ENCODE measurements at regions not wholly inside any gene's neighbourhood (a gene's known extent, or its start where the extent isn't known, plus 50 kb on each side); places are given as distances from the start of the nearest gene placed in this dataset.
A peak's percentile ranks its signal among the peaks of the same experiment; 100 is the strongest.

- no peaks in the 10 kb centered on the region for H3K36me3 ChIP-seq (ENCODE audit: control insufficient read depth in 1 of 2, insufficient read depth in 2 of 2, low read length in 1 of 2)
- no peak overlapping the region for H3K4me3 ChIP-seq (ENCODE audit: low read length in 2 of 2)
- DNase-seq, result no peak
- H3K27me3 ChIP-seq (ENCODE audit: control insufficient read depth in 1 of 2, insufficient read depth in 2 of 2, low read length in 1 of 2), result no peaks in the 10 kb centered on the region
- ATAC-seq (ENCODE audit: low FRiP score), result no peak
- 79 to 88% methylated on average over 4 of the region's 4 CpGs for WGBS, 2 donors
- H3K9me3 ChIP-seq (ENCODE audit: control insufficient read depth, low read length), result no peaks in the 10 kb centered on the region
- H3K27ac ChIP-seq (ENCODE audit: low read depth in 1 of 2, low read length in 2 of 2), result no peak overlapping the region
- intact Hi-C loops (cut with DNase I), result loop anchor here in 1 of 2 donors (5.0 kb wide), 1 partner anchor 41 kb away; no protein-coding TSS in a partner anchor
- peaks cover 5 to 6% of the 10 kb centered on the region in 2 donors for H3K4me1 ChIP-seq (ENCODE audit: control insufficient read depth in 1 of 2, insufficient read depth in 2 of 2, low read length in 2 of 2)
Observed at GRCh38 chr5:57695706-57696388, 213.2 kb upstream of the ACTBL2 start.

GRCh38 chr5:57695179-57695578 is 212.6 kb upstream of the ACTBL2 start:
- Histone ChIP-seq H3K27ac (ENCODE audit: low read depth in 1 of 2, low read length in 2 of 2) (peak overlapping the region in 1 of 2 donors; percentile 44), H3K36me3 (ENCODE audit: control insufficient read depth in 1 of 2, insufficient read depth in 2 of 2, low read length in 1 of 2) (no peaks in the 10 kb centered on the region), H3K4me1 (ENCODE audit: control insufficient read depth in 1 of 2, insufficient read depth in 2 of 2, low read length in 2 of 2) (peaks cover 5 to 6% of the 10 kb centered on the region in 2 donors), H3K27me3 (ENCODE audit: control insufficient read depth in 1 of 2, insufficient read depth in 2 of 2, low read length in 1 of 2) (no peaks in the 10 kb centered on the region), H3K9me3 (ENCODE audit: control insufficient read depth, low read length) (no peaks in the 10 kb centered on the region), H3K4me3 (ENCODE audit: low read length in 2 of 2) (no peak overlapping the region)
- intact Hi-C loops (cut with DNase I), result loop anchor here in 1 of 2 donors (5.0 kb wide), 1 partner anchor 42 kb away; no protein-coding TSS in a partner anchor
- WGBS, 2 donors, result 75 to 76% methylated on average over 5 of the region's 5 CpGs
- ATAC-seq (ENCODE audit: low FRiP score) (no peak), DNase-seq (no peak)

- no peaks in the 10 kb centered on the region for H3K36me3 ChIP-seq (ENCODE audit: control insufficient read depth in 1 of 2, insufficient read depth in 2 of 2, low read length in 1 of 2)
- ATAC-seq (ENCODE audit: low FRiP score) (no peak), DNase-seq (no peak)
- H3K4me3 ChIP-seq (ENCODE audit: low read length in 2 of 2), result no peak overlapping the region
- intact Hi-C loops (cut with DNase I), result no loop called here
- no peak overlapping the region for H3K27ac ChIP-seq (ENCODE audit: low read depth in 1 of 2, low read length in 2 of 2)
- no peaks in the 10 kb centered on the region for H3K9me3 ChIP-seq (ENCODE audit: control insufficient read depth, low read length)
- 60 to 69% methylated on average over 8 of the region's 8 CpGs for WGBS, 2 donors
- H3K4me1 ChIP-seq (ENCODE audit: control insufficient read depth in 1 of 2, insufficient read depth in 2 of 2, low read length in 2 of 2), result peaks cover 4 to 6% of the 10 kb centered on the region in 2 donors
- no peaks in the 10 kb centered on the region for H3K27me3 ChIP-seq (ENCODE audit: control insufficient read depth in 1 of 2, insufficient read depth in 2 of 2, low read length in 1 of 2)
Observed at GRCh38 chr5:57693488-57694305, 211.1 kb upstream of the ACTBL2 start.

- H3K9me3 ChIP-seq (ENCODE audit: control insufficient read depth, low read length), result no peaks in the 10 kb centered on the region
- peak overlapping the region; percentile 16 to 56 for H3K27ac ChIP-seq (ENCODE audit: low read depth in 1 of 2, low read length in 2 of 2)
- intact Hi-C loops (cut with DNase I), result no loop called here
- H3K36me3 ChIP-seq (ENCODE audit: control insufficient read depth in 1 of 2, insufficient read depth in 2 of 2, low read length in 1 of 2), result no peaks in the 10 kb centered on the region
- peaks cover 4 to 6% of the 10 kb centered on the region in 2 donors for H3K4me1 ChIP-seq (ENCODE audit: control insufficient read depth in 1 of 2, insufficient read depth in 2 of 2, low read length in 2 of 2)
- H3K4me3 ChIP-seq (ENCODE audit: low read length in 2 of 2), result no peak overlapping the region
- DNase-seq (peak; percentile 88 to 89), ATAC-seq (ENCODE audit: low FRiP score) (peak; percentile 91)
- H3K27me3 ChIP-seq (ENCODE audit: control insufficient read depth in 1 of 2, insufficient read depth in 2 of 2, low read length in 1 of 2), result no peaks in the 10 kb centered on the region
- WGBS, 2 donors, result 18 to 21% methylated on average over 6 of the region's 6 CpGs
Observed at GRCh38 chr5:57692582-57693487, 210.2 kb upstream of the ACTBL2 start.

- Histone ChIP-seq H3K9me3 (ENCODE audit: control insufficient read depth, low read length) (no peaks in the 10 kb centered on the region), H3K4me1 (ENCODE audit: control insufficient read depth in 1 of 2, insufficient read depth in 2 of 2, low read length in 2 of 2) (peaks cover 0 to 2% of the 10 kb centered on the region in 2 donors), H3K4me3 (ENCODE audit: low read length in 2 of 2) (no peak overlapping the region), H3K27me3 (ENCODE audit: control insufficient read depth in 1 of 2, insufficient read depth in 2 of 2, low read length in 1 of 2) (no peaks in the 10 kb centered on the region), H3K36me3 (ENCODE audit: control insufficient read depth in 1 of 2, insufficient read depth in 2 of 2, low read length in 1 of 2) (no peaks in the 10 kb centered on the region), H3K27ac (ENCODE audit: low read depth in 1 of 2, low read length in 2 of 2) (no peak overlapping the region)
- DNase-seq (no peak), ATAC-seq (ENCODE audit: low FRiP score) (no peak)
- WGBS, 2 donors, result 93 to 94% methylated on average over 2 of the region's 2 CpGs
- intact Hi-C loops (cut with DNase I), result no loop called here
Observed at GRCh38 chr5:57690724-57691123, 208.1 kb upstream of the ACTBL2 start.

- intact Hi-C loops (cut with DNase I), result no loop called here
- ATAC-seq (ENCODE audit: low FRiP score), result no peak
- Histone ChIP-seq H3K9me3 (ENCODE audit: control insufficient read depth, low read length) (no peaks in the 10 kb centered on the region), H3K4me1 (ENCODE audit: control insufficient read depth in 1 of 2, insufficient read depth in 2 of 2, low read length in 2 of 2) (no peaks in the 10 kb centered on the region), H3K27me3 (ENCODE audit: control insufficient read depth in 1 of 2, insufficient read depth in 2 of 2, low read length in 1 of 2) (no peaks in the 10 kb centered on the region), H3K27ac (ENCODE audit: low read depth in 1 of 2, low read length in 2 of 2) (no peak overlapping the region), H3K36me3 (ENCODE audit: control insufficient read depth in 1 of 2, insufficient read depth in 2 of 2, low read length in 1 of 2) (no peaks in the 10 kb centered on the region), H3K4me3 (ENCODE audit: low read length in 2 of 2) (no peak overlapping the region)
- no peak for DNase-seq
- 90 to 93% methylated on average over 3 of the region's 3 CpGs for WGBS, 2 donors
Observed at GRCh38 chr5:57687596-57687995, 205.0 kb upstream of the ACTBL2 start.

GRCh38 chr5:57685516-57686255 is 203.1 kb upstream of the ACTBL2 start:
- no peaks in the 10 kb centered on the region for H3K9me3 ChIP-seq (ENCODE audit: control insufficient read depth, low read length)
- H3K4me1 ChIP-seq (ENCODE audit: control insufficient read depth in 1 of 2, insufficient read depth in 2 of 2, low read length in 2 of 2), result no peaks in the 10 kb centered on the region
- ATAC-seq (ENCODE audit: low FRiP score), result no peak
- H3K4me3 ChIP-seq (ENCODE audit: low read length in 2 of 2), result no peak overlapping the region
- no peaks in the 10 kb centered on the region for H3K27me3 ChIP-seq (ENCODE audit: control insufficient read depth in 1 of 2, insufficient read depth in 2 of 2, low read length in 1 of 2)
- intact Hi-C loops (cut with DNase I), result no loop called here
- DNase-seq, result no peak
- no peak overlapping the region for H3K27ac ChIP-seq (ENCODE audit: low read depth in 1 of 2, low read length in 2 of 2)
- WGBS, 2 donors, result 86 to 87% methylated on average over 3 of the region's 3 CpGs
- no peaks in the 10 kb centered on the region for H3K36me3 ChIP-seq (ENCODE audit: control insufficient read depth in 1 of 2, insufficient read depth in 2 of 2, low read length in 1 of 2)

- Histone ChIP-seq H3K27me3 (ENCODE audit: control insufficient read depth in 1 of 2, insufficient read depth in 2 of 2, low read length in 1 of 2) (no peaks in the 10 kb centered on the region), H3K4me3 (ENCODE audit: low read length in 2 of 2) (no peak overlapping the region), H3K4me1 (ENCODE audit: control insufficient read depth in 1 of 2, insufficient read depth in 2 of 2, low read length in 2 of 2) (no peaks in the 10 kb centered on the region), H3K36me3 (ENCODE audit: control insufficient read depth in 1 of 2, insufficient read depth in 2 of 2, low read length in 1 of 2) (no peaks in the 10 kb centered on the region), H3K27ac (ENCODE audit: low read depth in 1 of 2, low read length in 2 of 2) (no peak overlapping the region), H3K9me3 (ENCODE audit: control insufficient read depth, low read length) (no peaks in the 10 kb centered on the region)
- intact Hi-C loops (cut with DNase I), result no loop called here
- ATAC-seq (ENCODE audit: low FRiP score) (no peak), DNase-seq (no peak)
- 84 to 90% methylated on average over 1 of the region's 1 CpG for WGBS, 2 donors
Observed at GRCh38 chr5:57684299-57684702, 201.7 kb upstream of the ACTBL2 start.

Measured in aorta (tissue), 5 donors.